Sciatic nerve (tissue), 2 donors: ENCODE measurements at regions not wholly inside any gene's neighbourhood (a gene's known extent, or its start where the extent isn't known, plus 50 kb on each side); places are given as distances from the start of the nearest gene placed in this dataset.

Source experiments
- ATAC-seq: fragments of 200-7000 bp; cut with Tn5 transposase; one replicate; pipeline ENCODE4 v1.9.1; 2020; ENCODE audit warnings: mild to moderate bottlenecking, moderate library complexity
- DNase-seq: peaks from one replicate; pipeline ENCODE4 v3.0.0-alpha.2; 2020; ENCODE audit warnings: low spot score
- intact Hi-C: fragments of 100-400 bp; cut with DNase I; formaldehyde crosslinking; loops from one replicate; pipeline ENCODE4 v1.14.2; 2022
- donor health status: DM: no; HTN: no; CAD: no.
- donor health status: DM: no; HTN: no; CAD: no.

DNA sequence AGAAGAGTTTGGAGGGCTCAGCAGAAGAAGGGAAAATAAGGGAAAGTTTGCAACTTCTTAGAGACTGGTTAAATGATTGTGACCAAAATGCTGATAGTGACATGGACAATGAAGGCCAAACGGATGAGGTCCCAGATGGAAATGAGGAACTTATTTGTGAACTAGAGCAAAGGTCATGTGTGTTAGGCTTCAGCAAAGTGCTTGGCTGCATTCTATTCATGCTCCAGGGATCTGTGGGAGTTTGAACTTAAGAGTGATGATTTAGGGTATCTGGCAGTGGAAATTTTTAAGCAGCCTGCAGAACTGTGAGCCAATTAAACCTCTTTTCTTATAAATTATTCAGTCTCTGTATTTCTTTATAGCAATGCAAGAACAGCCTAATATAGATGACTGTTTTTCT, 88.9 kb upstream of the ARHGAP5 start:
- DNase-seq (no peak), ATAC-seq (no peak)
- intact Hi-C loops: loop anchor here (5.0 kb wide), 1 partner anchor 396 kb away; no protein-coding TSS in a partner anchor

- ATAC-seq: peak; percentile 85
- no peak for DNase-seq
- intact Hi-C loops: no loop called here
These were observed 86.8 kb upstream of the ARHGAP5 start for GRCh38 chr14:31990183-31990857.

- ATAC-seq (peak; percentile 69), DNase-seq (no peak)
- intact Hi-C loops: no loop called here
These were observed 86.1 kb upstream of the ARHGAP5 start for GRCh38 chr14:31990926-31991572.

- DNase-seq (no peak), ATAC-seq (peak; percentile 35)
- intact Hi-C loops: no loop called here
These were observed 85.1 kb upstream of the ARHGAP5 start for GRCh38 chr14:31992011-31992447.

DNA sequence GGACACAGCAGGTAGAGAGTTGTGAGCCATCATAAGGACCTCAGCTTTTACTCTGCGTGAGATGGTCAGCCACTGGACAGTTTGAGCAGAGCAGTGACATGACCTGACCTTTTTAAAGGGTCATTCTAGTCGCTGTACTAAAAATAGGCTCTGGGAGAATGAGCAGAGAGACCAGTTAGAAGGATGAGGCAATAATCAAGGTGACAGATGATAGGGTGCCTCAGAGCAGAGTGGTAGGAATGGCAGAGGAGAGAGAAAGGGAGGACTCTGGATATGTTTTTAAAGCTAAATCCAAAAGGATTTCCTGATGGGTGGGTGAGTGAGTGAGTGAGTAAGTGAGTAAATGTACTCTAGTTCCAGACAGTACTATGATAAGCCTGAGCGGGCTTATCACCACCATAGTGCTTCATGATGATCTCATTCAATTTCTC, 83.6 kb upstream of the ARHGAP5 start:
- intact Hi-C loops: no loop called here
- DNase-seq: no peak
- no peak for ATAC-seq

DNA sequence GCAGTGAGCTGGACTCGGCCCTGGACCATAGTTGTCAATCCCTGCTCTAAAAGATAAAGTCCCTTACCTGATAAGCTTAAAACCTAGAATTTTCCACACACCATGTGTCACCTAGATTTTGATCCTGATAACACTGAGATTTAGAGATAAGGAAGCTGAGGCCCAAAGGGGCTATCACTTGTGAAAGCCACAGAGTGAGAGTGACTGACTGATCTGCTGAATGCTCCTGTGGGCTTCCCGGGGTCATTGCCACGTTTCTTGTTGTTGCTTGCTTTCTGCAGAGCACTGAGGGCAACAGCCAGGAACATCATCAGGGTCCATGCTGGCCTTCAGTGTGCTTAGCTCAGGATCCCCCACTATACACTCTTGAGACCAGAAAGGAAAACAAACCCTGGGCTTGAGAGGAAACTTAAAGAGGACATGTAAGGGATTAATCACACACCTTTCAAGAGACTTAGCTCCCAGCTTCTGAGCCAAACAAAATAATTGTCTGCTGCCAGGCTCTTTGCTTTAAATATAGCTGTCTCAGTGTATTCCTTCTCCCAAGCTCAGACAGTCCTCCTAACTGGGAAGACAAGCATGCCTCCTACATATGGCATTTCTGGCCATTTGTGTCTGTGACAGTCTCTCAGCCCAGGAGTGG, 82.6 kb upstream of the ARHGAP5 start:
- no peak for ATAC-seq
- intact Hi-C loops: no loop called here
- DNase-seq: no peak

GRCh38 chr14:32003585-32003984, 73.5 kb upstream of the ARHGAP5 start:
- no peak for ATAC-seq
- no peak for DNase-seq

GRCh38 chr14:32004300-32004699, 72.8 kb upstream of the ARHGAP5 start:
- ATAC-seq (peak; percentile 90), DNase-seq (no peak)
- intact Hi-C loops: no loop called here

More at GRCh38 chr14:32003585-32003984, 73.5 kb upstream of the ARHGAP5 start:
- intact Hi-C loops: no loop called here

GRCh38 chr14:32005628-32006027, 71.5 kb upstream of the ARHGAP5 start:
- DNase-seq (no peak), ATAC-seq (no peak)
- intact Hi-C loops: no loop called here

GRCh38 chr14:32006263-32007110, 70.6 kb upstream of the ARHGAP5 start:
- ATAC-seq (no peak), DNase-seq (no peak)
- intact Hi-C loops: no loop called here

- intact Hi-C loops: no loop called here
- ATAC-seq (no peak), DNase-seq (no peak)
These were observed 69.2 kb upstream of the ARHGAP5 start for GRCh38 chr14:32007755-32008362.

- intact Hi-C loops: no loop called here
- ATAC-seq: no peak
- DNase-seq: no peak
These were observed 68.4 kb upstream of the ARHGAP5 start for GRCh38 chr14:32008602-32009193.

- ATAC-seq (no peak), DNase-seq (no peak)
- intact Hi-C loops: no loop called here
These were observed 67.7 kb upstream of the ARHGAP5 start for GRCh38 chr14:32009221-32009975.

GRCh38 chr14:32009976-32010581, 67.0 kb upstream of the ARHGAP5 start:
- no peak for DNase-seq
- intact Hi-C loops: no loop called here
- ATAC-seq: no peak

DNA sequence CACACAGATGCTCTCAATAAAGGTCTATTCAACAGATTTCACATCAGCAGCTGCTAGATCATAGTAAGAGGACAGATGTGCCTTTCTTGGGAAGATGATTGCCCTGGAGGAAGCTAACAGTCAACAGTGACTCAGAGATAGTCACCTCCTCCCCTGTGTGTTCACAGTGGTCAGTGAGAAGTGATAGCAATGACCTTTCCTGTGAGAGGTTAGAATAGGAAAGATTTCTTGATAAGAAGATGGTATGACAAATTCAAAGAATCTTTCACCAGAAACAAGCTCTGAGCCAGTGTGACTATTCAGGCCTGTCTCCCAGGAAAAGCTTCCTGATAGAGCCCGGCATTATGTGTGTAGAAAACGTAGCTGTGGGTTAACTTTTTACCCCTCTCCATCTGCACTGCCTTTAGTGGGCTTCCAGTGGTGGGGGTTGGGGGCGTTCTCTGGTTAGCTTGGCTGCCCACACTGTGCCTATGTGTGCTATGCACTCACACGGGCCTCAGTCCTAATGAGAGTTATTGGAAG, 66.4 kb upstream of the ARHGAP5 start:
- DNase-seq: no peak
- intact Hi-C loops: no loop called here
- ATAC-seq: peak; percentile 74

DNA sequence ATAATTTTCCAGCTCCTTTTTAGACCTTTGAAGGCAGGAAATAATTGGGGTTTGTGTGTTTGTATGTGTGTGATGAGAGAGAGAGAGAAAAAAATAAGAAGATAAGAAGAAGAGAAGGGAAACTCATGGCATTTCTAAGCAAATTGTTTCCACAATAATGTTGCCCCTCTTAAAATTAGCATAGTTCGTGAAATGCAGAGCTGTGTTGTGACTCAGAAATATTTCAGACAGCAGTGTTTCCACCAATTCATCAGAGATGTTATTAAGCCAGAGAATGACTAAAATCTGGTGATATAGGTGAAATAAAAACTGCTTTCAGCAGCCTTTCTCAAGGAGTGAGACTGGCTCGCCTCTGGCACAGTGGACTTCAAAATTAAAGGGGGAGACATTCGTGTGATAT, 65.9 kb upstream of the ARHGAP5 start:
- DNase-seq: no peak
- intact Hi-C loops: no loop called here
- no peak for ATAC-seq

GRCh38 chr14:32012062-32012461, 65.0 kb upstream of the ARHGAP5 start:
- DNase-seq: no peak
- intact Hi-C loops: no loop called here
- no peak for ATAC-seq
